Dedifferentiated amniotic fluid mesenchymal stem cell (primary cell): ENCODE measurements at regions not wholly inside any gene's neighbourhood (a gene's known extent, or its start where the extent isn't known, plus 50 kb on each side); places are given as distances from the start of the nearest gene placed in this dataset.
"Not testable (repeated sequence)": the region's sequence is repeated elsewhere in the genome, so short reads cannot be mapped to it uniquely, and the experiment has no call there.

Experiments
- DNase-seq: peaks from one replicate; pipeline ENCODE4 v3.0.0-alpha.2; 2016; ENCODE audit errors: extremely low spot score

GRCh38 chr22:22756551-22757201 lies 112.3 kb downstream of the GGTLC2 start:
- DNase-seq = not testable (repeated sequence)

- not testable (repeated sequence) for DNase-seq
Observed at GRCh38 chr22:22758101-22758807, 113.8 kb downstream of the GGTLC2 start.

- no peak for DNase-seq
Observed at GRCh38 chr22:22759371-22759770, 115.0 kb downstream of the GGTLC2 start.

- no peak for DNase-seq
Observed at GRCh38 chr22:22759889-22760546, 115.6 kb downstream of the GGTLC2 start.

- no peak for DNase-seq
Observed at GRCh38 chr22:22761606-22761962, 117.2 kb downstream of the GGTLC2 start.

DNA sequence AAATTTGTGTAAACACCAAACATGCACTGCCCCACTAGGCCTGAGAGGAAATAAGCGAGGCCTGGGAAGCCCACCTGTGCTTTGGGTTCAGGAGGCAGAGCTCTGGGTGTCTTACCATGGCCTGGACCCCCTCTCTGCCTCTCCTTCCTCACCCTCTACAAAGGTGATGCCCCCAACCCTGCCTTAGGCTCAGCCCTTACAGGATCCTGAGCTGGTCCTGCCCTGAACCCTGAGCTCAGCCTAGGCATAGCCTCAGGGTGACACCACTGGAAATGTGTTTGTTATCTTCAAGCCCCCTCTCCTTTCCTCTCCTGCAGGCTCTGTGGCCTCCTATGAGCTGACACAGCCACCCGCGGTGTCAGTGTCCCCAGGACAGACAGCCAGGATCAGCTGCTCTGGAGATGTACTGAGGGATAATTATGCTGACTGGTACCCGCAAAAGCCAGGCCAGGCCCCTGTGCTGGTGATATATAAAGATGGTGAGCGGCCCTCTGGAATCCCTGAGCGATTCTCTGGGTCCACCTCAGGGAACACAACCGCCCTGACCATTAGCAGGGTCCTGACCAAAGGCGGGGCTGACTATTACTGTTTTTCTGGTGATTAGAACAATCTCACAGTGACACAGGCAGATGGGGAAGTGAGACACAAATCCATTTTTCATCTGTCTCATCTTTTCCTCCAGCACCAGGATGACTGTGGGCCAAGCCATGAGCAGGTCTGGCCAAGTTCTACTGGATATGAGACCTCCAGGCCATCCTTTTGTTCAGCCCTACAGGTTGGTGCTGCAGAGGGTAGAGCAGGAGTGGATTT lies 117.8 kb downstream of the GGTLC2 start:
- DNase-seq = no peak

- no peak for DNase-seq
Observed at GRCh38 chr22:22763512-22763911, 119.1 kb downstream of the GGTLC2 start.

DNA sequence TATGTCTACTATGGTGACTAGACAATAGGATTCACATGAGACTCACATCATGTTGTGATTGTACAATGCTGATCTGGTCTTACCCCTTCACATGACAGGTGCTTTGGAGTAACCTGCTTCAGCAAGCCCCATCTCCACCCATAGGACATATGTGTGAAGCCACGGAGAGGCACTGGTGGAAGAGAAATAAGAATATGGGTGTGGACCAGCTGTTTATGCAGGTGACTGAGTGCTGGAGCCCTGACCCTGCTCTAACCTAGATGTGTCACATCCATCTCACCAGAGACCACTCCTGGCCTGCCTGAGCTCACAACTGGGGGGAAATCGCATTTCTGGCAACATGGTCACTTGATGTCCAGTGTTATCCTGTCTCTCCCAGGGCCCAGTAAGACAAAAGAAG lies 119.7 kb downstream of the GGTLC2 start:
- DNase-seq = no peak

- no peak for DNase-seq
Observed at GRCh38 chr22:22767876-22768602, 119.6 kb upstream of the IGLL5 start.

GRCh38 chr22:22768885-22769284 lies 118.7 kb upstream of the IGLL5 start:
- no peak for DNase-seq

- DNase-seq = no peak
Observed at GRCh38 chr22:22769434-22770279, 118.0 kb upstream of the IGLL5 start.

DNA sequence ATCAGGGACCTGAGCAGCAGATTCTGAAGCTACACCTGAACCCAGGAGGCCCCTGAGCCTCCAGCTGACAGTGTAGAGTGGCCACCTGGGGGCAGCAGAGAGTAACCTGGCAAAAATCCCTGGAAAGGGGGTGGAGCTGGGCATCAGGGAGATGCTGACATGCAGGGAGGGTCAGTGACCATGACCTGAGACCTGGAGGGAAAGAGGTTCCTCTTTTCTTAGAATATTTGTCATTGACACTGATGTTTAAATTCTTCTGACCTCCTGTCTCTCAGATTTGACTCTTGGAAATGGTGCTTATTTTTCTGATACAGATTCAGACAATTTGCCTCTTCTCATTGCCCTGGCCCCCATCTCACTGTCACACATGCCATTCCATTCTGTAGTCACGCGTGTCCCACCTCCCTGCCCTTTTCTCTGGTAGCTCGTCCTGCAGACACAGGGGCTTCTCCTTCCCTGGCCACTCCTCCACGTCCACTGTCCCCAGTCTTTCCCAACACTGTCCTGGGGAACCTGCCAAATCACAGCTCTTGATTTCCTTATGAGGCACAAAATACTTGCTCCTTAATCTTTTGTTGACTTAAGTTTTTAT lies 117.2 kb upstream of the IGLL5 start:
- no peak for DNase-seq

- DNase-seq = no peak
Observed at GRCh38 chr22:22770881-22771280, 116.7 kb upstream of the IGLL5 start.

- DNase-seq = no peak
Observed at GRCh38 chr22:22771696-22772377, 115.8 kb upstream of the IGLL5 start.

DNA sequence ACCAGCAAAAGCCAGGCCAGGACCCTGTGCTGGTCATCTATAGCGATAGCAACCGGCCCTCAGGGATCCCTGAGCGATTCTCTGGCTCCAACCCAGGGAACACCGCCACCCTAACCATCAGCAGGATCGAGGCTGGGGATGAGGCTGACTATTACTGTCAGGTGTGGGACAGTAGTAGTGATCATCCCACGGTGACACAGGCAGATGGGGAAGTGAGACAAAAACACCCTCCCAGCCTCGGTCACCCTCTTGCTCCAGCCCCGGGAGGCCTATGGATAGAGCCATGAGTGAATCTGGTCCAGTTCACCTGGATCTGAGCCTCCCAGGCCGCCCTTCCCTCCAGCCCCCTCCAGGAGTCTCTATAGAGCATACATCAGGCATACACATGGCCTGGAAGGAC lies 115.2 kb upstream of the IGLL5 start:
- no peak for DNase-seq

GRCh38 chr22:22772883-22773282 lies 114.7 kb upstream of the IGLL5 start:
- no peak for DNase-seq

DNA sequence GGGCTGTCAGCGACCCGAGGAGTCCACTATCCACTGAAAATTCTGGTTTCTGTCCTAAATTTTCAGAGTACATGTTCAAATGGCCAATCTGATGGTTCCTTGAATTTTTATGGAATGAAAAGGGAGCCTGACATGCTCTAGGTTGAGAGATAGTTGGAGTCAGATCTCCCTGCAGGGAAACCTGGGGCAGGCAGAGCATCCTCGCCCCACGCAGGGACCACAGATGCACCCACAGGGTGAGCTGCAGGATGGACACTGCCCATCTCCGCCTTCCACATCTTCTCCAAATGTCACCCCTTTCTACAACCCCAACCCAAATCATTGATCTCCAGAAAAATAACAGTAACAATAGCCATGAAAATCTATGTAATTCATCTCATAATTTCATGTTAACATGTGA lies 114.2 kb upstream of the IGLL5 start:
- DNase-seq = no peak

DNA sequence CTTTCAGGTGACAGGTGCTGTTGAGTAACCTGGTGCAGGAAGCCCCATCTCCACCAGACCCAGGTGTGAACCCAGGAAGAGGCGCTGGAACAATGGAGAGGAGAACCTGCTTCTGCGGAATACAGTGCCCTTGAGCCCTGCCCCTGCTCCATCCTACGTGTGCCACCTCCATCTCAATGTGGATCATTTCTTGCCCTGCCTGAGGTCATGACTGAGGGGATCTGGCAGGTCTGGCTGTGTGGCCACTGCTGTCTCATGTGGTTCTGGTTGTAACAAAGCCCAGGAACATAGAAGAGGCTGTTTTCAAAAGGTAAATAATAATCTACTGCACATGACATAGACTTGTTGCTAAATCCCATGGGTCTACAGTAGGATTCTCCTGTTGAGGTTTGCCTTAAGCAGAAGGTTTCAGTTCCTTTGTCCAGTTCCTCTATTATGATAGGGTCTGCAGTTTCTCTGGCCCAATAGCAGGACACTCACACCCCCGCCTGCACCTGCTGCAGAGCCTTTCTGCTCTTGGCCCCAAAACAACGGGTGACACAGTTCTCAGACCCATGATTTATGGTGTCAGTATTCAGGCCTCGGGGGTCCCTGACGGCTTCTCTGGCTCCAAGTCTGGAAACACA lies 113.5 kb upstream of the IGLL5 start:
- no peak for DNase-seq

- not testable (repeated sequence) for DNase-seq
Observed at GRCh38 chr22:22774762-22775161, 112.9 kb upstream of the IGLL5 start.
